Ovary (tissue), 7 donors: ENCODE measurements at regions not wholly inside any gene's neighbourhood (a gene's known extent, or its start where the extent isn't known, plus 50 kb on each side); places are given as distances from the start of the nearest gene placed in this dataset.

Experiments
- DNase-seq, 5 donors: peaks; one replicate each; pipeline ENCODE4 v3.0.0-alpha.2; 2019 to 2020
- H3K27ac ChIP-seq, 2 donors: fragments of 200-600 bp; one replicate each; pipeline versions ENCODE4 v1.5.1 to v1.8.0; 2019 to 2022
- H3K27me3 ChIP-seq: fragments of 200-600 bp; one replicate; pipeline ENCODE4 v1.8.0; 2022
- H3K36me3 ChIP-seq: fragments of 200-600 bp; sonication (generic); one replicate; pipeline ENCODE4 v1.5.1; 2019
- H3K4me1 ChIP-seq: one replicate; pipeline ENCODE4 v1.8.1; 2013; ENCODE audit warnings: mild to moderate bottlenecking, moderate library complexity; ENCODE audit not compliant: insufficient read depth
- H3K4me3 ChIP-seq: fragments of 200-600 bp; sonication (generic); one replicate; pipeline ENCODE4 v1.5.1; 2017
- H3K9me3 ChIP-seq, 2 donors: fragments of 200-600 bp in 1 of 2; sonication (generic) in 1 of 2; one replicate each; pipeline versions ENCODE4 v1.5.1 to v1.8.1; 2013 to 2019; ENCODE audit warnings: mild to moderate bottlenecking in 1 of 2, moderate library complexity in 1 of 2
- CTCF ChIP-seq, 3 donors: fragments of 450-650 bp in 2 of 3; fragments of 200-600 bp in 1 of 3; IDR thresholded peaks; one replicate each; pipeline versions ENCODE4 v1.5.1 to v1.8.0; 2016 to 2022; ENCODE audit warnings: antibody characterized with exemption in 3 of 3, mild to moderate bottlenecking in 1 of 3
- EP300 ChIP-seq: sonication (generic); formaldehyde crosslinking; IDR thresholded peaks from one replicate; pipeline ENCODE4 v1.6.1; 2017; ENCODE audit warnings: antibody characterized with exemption
- POLR2A ChIP-seq: fragments of 450-650 bp; IDR thresholded peaks from one replicate; pipeline ENCODE4 v1.6.1; 2017; ENCODE audit warnings: antibody characterized with exemption, mild to moderate bottlenecking, moderate library complexity
- WGBS, 3 donors: extraction: QIAGEN DNeasy Blood & Tissue Kit in 1 of 3; methylation state at CpG; one replicate each; pipeline versions ENCODE4 v1.1.5 to v1.1.7; 2013 to 2017; 5-methylcytosine and 5-hydroxymethylcytosine counted together
- intact Hi-C, 4 donors: fragments of 100-400 bp; cut with DNase I; formaldehyde crosslinking; loops; one replicate each; pipeline versions ENCODE4 v1.11.0 to v1.15.1; 2022 to 2023
- donor health status: DM: no; HTN: no; CAD: no; lungs with moderate emphysema.
- donor health status: DM: no; HTN: no; CAD: no.
- donor health status: Bipolar disorder and iron deficiency.
- donor health status: DM: no; HTN: no; CAD: no.
- donor health status: DM: yes; HTN: yes; CAD: no.

- Histone ChIP-seq H3K27ac (no peak overlapping the region), H3K4me1 (peaks cover 5% of the 10 kb centered on the region), H3K9me3 (no peaks in the 10 kb centered on the region), H3K27me3 (no peaks in the 10 kb centered on the region), H3K36me3 (no peaks in the 10 kb centered on the region), H3K4me3 (no peak overlapping the region)
- intact Hi-C loops, result no loop called here
- no peak for DNase-seq
- WGBS, 3 donors, result 24 to 31% (median 29%) methylated on average over 2 of the region's 2 CpGs
- no peak for TF ChIP-seq EP300
- no peak for TF ChIP-seq POLR2A
- no peak for TF ChIP-seq CTCF (IDR thresholded peaks at IDR 0.05)
Observed at GRCh38 chr6:111976139-111976538, 77.8 kb upstream of the CCN6 start.

GRCh38 chr6:111978532-111979149 is 75.3 kb upstream of the CCN6 start:
- H3K27me3 ChIP-seq, result no peaks in the 10 kb centered on the region
- TF ChIP-seq EP300 (no peak), CTCF (IDR thresholded peaks at IDR 0.05) (no peak), POLR2A (no peak)
- WGBS, 3 donors, result 90 to 94% (median 94%) methylated on average over 3 of the region's 3 CpGs
- intact Hi-C loops, result no loop called here
- no peaks in the 10 kb centered on the region for H3K36me3 ChIP-seq
- H3K9me3 ChIP-seq, result no peaks in the 10 kb centered on the region
- no peak for DNase-seq
- H3K27ac ChIP-seq, result no peak overlapping the region
- peaks cover 4% of the 10 kb centered on the region for H3K4me1 ChIP-seq
- no peak overlapping the region for H3K4me3 ChIP-seq

- Histone ChIP-seq H3K27me3 (no peaks in the 10 kb centered on the region), H3K9me3 (no peaks in the 10 kb centered on the region), H3K4me3 (no peak overlapping the region), H3K27ac (no peak overlapping the region), H3K36me3 (no peaks in the 10 kb centered on the region), H3K4me1 (peaks cover 4% of the 10 kb centered on the region)
- WGBS, 3 donors, result 90 to 95% (median 90%) methylated on average over 6 of the region's 6 CpGs
- no peak for DNase-seq
- intact Hi-C loops, result no loop called here
- TF ChIP-seq POLR2A (no peak), CTCF (IDR thresholded peaks at IDR 0.05) (no peak), EP300 (no peak)
Observed at GRCh38 chr6:111979633-111980032, 74.3 kb upstream of the CCN6 start.

GRCh38 chr6:111980143-111980542 is 73.8 kb upstream of the CCN6 start:
- peaks cover 4% of the 10 kb centered on the region for H3K4me1 ChIP-seq
- no peaks in the 10 kb centered on the region for H3K9me3 ChIP-seq
- no peaks in the 10 kb centered on the region for H3K27me3 ChIP-seq
- H3K4me3 ChIP-seq, result no peak overlapping the region
- WGBS, 3 donors, result 8 to 26% (median 15%) methylated on average over 6 of the region's 6 CpGs
- intact Hi-C loops, result no loop called here
- no peak overlapping the region for H3K27ac ChIP-seq
- no peaks in the 10 kb centered on the region for H3K36me3 ChIP-seq
- peak in 2 of 5 donors; percentile 24 to 35 for DNase-seq
- TF ChIP-seq EP300 (no peak), POLR2A (no peak), CTCF (IDR thresholded peaks at IDR 0.05) (no peak)
